HG02938 (cell line): ENCODE measurements at regions not wholly inside any gene's neighbourhood (a gene's known extent, or its start where the extent isn't known, plus 50 kb on each side); places are given as distances from the start of the nearest gene placed in this dataset.

Experiments
- ATAC-seq: cut with Tn5 transposase; IDR thresholded peaks from one replicate; pipeline ENCODE4 v1.9.1; 2021; ENCODE audit warnings: mild to moderate bottlenecking, moderate library complexity; ENCODE audit not compliant: unreplicated experiment

DNA sequence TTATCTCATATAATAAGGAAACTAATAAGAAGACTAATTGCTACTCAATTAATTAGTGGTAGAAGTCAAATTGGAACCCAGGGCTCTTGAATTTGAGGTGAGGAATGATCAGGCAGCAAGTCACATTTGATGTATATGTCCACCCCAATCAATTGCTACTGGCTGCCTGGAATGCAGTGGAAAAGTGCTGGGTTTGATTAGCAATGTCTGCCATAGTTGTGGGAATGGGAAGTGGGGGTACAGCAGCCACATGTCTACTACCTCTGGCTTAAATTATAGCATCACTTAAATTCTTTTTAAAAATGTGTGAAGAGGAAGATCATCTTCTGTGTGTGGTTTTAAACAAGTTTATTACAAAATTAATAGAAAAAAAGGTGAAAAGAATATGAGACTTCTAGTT, 50.8 kb upstream of the NAV2 start:
- ATAC-seq = no peak

GRCh38 chr11:19660076-19660475, 52.6 kb upstream of the NAV2 start:
- ATAC-seq = peak; percentile 100

DNA sequence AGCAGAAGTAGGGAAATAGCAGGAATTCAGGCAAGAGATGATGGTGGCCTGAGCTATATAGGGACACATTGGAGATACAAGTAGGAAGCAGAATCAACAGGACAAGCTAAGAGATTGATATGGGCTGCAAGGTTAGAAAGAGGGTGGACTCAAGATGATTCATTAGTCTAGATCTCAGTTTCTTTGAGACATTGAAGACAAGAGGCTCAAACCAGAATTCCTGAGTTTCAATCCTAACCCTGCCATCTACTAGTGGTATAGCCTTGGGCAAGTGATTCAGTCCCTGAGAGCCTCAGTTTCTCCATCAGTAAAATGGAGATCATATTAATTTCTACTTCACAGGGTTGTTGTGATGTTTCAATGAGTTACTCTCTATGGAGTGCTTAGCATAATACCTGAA, 53.1 kb upstream of the NAV2 start:
- no peak for ATAC-seq

GRCh38 chr11:19658344-19658743, 54.3 kb upstream of the NAV2 start:
- no peak for ATAC-seq

GRCh38 chr11:19656140-19656541, 56.5 kb upstream of the NAV2 start:
- ATAC-seq = no peak

DNA sequence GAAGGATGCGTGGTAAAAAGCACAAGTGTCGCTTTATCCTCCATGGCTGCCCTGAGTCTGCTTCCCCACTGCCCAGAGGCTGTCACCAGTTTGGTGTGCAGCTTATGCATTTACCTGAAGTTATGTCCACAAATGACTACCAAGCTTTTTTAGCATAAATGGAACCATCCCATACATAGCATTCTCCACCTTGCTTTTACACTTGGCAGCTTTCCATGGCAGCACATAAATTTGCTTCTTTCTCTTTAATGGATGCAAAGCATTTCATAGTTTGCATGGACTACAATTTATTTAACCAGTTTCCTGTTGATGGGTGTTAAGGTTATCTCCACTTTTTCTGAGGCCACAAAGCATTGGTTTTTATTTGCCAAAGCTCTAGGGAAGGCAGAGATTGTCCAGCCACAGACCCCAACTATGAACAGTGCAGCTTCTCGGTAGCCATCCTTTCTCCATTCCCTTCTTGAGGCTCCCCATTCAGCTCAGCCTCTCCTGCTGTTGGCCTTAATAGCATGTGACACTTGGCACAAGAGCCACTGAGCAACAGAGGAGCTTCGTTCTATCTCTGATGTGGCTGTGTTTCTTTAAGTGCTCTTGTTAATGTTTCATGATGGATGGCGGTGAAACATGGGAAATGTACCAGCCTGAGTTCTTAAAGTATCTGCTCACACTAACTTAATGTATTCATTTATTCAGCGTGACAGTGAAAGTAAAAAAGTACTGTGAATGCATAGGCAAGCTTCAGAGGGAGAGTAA, 59.8 kb upstream of the NAV2 start:
- ATAC-seq = no peak

- no peak for ATAC-seq
Measured at GRCh38 chr11:19651653-19652052, 61.0 kb upstream of the NAV2 start.

DNA sequence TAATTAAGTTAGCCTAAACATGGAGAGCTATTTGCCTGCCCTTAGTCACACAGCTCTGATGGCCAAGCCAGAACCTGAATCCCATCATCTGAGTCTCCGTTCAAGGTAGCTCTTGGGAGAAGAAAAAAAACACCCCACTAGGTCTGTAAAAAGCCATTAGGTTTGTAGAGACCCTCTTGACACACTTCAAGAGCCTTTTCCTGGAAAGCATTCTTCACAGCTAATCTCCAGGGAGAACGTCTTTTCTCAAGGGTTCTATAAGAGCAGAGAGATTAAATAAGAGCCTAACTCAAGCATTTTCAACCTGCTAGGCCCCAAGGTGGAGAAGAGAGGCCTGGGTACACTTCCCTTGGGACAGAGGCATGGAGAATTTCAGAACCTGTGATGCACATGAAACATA, 61.6 kb upstream of the NAV2 start:
- no peak for ATAC-seq

DNA sequence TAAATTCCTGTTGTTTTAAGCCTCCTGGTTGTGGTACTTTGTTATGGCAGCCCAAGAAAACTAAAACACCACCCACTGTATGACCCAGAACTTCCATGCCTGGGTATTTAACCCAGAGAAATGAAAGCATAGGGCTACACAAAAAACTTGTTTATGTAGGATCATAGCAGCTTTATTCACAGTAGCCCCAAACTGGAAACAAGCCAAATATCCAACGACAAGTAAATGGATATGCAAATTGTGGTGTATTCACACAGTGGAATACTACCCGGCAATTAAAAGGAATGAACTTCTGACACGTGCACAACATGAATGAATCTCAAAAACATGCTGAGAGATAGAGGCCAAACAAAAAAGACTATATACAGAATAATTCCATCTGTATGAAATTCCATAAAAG, 62.2 kb upstream of the NAV2 start:
- ATAC-seq = no peak

DNA sequence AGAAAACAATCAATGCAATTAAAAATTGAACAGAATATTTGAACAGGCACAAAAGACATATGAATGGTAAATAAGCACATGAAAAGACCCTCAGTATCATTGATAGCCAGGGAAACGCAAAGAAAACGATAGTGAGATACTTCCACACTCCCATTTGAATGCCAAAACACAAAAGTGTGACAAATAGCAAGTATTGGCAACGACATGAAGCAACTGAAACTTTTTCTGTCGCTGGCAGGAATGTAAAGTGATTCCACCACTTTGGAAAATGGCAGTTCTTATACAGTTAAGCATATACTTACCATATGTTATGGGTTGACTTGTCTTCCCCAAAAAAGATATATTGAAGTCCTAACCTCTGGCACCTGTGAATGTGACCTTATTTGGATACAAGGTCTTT, 62.9 kb upstream of the NAV2 start:
- no peak for ATAC-seq

DNA sequence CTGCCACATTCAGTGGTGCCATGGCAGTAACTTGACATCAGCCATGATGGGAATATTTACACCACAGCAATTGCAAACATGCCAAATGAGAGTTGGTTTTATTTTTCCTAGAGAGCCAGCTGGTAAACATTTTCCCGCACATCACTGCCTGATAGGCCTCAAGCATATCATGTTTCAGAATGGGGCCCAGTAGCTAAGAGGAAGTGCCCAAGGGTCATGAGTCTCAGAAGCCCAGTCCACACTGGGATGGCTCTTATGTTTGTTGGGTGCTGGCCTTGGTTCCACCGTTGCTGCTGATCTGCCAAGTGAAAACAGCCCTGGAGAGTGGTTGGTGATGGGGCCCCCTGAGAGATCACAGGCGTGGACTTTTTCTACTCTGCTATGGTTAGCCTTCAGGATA, 64.3 kb upstream of the NAV2 start:
- no peak for ATAC-seq

GRCh38 chr11:19647816-19648215, 64.8 kb upstream of the NAV2 start:
- no peak for ATAC-seq

DNA sequence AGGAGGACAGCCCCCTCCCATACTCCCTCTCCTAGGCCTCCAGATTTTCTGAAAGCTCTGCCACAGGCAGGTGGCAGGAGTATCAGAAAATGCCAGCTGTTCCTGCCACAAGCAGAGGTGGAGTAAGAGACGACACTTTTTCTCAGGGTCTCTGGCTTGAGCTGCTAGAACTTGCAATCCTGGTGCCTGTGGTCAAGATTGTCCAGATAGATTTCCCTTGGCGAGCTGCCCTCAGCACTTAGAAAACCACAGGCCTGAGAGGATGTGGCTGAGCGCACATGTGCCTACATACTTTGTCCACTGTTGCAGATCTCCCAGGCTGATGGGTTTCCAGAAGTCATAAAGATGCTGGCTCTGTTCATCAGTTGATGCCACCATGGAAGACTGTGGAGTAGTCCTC, 65.7 kb upstream of the NAV2 start:
- no peak for ATAC-seq

- ATAC-seq = no peak
Measured at GRCh38 chr11:19646308-19646707, 66.3 kb upstream of the NAV2 start.

DNA sequence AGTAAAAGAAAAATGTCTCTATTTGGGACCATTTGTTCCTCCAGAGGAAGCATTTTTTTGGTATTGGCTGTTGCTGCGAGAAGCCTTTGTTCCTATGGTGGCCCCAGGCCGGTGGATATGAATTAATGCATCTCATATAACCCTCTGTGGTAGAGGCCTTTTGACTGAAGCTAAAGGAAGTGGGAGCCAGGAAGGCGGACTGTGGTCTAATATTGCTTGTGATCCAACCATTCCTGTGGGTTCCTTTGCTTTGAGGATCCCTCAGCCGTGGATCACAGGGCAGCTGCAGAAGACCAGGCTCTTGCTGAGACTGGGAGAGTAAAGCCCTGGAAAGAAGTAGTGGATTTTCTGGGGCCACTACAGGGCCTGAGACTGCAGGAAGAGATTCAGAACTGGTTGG, 68.3 kb upstream of the NAV2 start:
- ATAC-seq = no peak

DNA sequence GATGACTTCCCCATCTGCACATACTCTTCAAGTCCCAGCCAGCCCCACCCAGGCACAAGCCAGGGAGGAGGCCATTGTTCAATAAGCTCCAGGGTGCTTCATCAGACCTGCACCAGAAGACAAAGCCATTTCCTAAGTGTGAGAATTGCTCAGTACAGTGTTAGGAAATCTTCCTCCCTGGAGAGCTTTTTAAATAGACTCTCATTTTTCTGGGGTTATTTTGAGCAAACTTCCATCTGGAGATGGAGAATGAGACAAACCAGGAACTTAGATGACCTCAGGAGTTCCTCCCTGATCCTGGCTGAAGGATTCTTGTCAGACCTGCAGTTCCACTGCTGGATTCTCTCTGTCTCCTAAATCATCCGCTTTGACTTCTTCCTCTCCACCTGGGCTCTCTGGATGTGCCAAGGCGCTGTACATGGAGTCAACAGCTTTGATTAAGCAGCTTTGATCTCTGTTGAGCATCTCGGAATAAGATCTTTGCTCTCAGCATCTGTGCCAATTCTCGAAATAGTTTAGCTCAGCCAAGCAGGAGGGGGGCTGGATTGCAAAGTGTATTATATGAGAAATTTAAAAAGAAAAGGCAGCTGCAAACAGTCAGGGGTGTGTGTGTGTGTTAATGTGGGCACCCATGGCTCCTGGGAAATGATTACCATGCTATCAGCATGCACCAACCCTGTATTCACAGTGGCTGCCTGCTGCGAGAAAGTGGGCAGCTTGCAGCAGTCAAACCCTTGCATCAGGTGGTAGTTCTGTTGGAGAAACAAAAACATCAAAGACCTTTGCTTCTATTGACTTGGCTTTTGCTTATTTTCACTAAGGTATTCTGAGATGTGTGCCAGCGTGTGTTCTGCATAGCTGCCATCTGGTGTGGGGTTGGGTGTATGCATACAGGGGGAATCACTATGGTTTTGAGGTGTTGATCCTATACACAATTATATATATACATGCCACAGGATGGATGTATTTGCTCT, 70.2 kb upstream of the NAV2 start:
- no peak for ATAC-seq

- no peak for ATAC-seq
Measured at GRCh38 chr11:19639603-19640105, 73.0 kb upstream of the NAV2 start.

- ATAC-seq = no peak
Measured at GRCh38 chr11:19635332-19635731, 77.3 kb upstream of the NAV2 start.

DNA sequence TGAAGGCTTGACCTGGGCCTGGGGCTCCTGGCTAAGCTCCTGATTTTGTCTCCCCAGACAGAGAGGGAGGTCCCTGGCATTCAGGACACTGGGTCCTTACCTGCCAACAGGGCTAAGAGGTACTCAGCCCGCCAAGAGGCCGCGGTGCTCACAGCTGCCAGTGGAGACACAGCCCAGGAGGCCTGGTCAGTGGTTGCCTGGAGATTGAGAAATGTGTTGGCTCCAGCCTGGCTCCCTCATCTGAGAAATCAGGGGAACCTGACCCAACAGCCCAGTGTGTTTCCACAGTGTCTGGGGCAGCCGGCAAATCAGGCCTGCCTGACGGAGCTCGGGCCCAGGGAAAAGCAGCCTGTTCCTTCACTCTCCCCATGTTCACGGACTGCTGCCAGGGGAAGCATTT, 79.4 kb upstream of the NAV2 start:
- ATAC-seq = no peak

DNA sequence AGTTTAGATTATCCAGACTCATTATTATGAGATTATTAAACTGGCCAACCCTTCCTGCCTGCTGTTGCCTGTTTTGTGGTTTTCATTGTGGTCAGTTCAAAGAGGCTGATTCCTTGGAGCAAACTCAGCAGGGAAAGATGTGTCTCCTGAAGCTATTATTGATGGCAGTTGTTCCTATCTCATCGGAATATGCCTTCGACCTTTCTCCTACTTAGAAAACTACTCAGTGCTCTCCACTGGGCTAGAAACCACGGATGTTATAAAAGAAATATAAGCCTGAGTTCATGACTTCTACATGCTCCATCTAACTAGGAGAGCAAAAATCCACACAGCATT, 80.2 kb upstream of the NAV2 start:
- no peak for ATAC-seq

DNA sequence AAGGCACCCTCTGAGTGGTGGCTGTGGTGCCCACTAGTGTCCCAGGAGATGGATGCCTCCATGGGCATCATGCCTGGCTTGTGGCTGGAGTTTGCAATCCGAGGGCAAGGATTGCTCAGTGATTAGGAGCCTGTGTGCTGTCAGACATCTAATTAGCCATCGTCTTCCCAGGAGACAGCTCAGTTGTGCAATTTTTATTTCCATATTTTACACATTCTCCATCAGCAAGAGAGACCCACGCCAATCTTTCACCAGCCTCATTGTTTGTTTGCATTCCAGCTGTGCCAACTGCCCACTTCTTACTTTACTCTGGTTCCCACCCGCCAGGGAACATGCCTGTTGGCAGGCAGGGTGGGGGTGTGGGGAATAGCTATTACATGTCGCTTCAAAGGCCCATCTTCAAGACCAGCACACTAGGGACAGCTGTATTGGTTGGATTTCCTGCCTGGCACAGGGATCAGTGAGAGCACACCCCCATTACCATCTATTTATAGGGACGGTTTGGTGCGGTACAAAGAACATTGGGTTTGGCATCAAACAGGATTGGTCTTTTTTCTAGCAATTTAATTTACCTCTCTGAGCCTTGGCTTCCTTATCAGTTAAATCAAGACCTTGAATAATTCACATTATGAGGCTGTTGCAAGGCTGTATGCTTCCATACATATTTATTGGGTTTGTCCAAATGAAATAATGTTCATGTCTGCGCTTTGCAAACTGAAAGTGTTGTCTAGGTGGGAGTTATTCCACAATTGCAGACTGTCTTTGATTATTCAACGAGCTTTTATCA, 80.7 kb upstream of the NAV2 start:
- ATAC-seq = no peak
